Osteocyte (in vitro differentiated cells): ENCODE measurements at regions not wholly inside any gene's neighbourhood (a gene's known extent, or its start where the extent isn't known, plus 50 kb on each side); places are given as distances from the start of the nearest gene placed in this dataset.

Experiments
- DNase-seq: peaks from one replicate; pipeline ENCODE4 v3.0.0; 2021; ENCODE audit warnings: mixed read lengths; ENCODE audit not compliant: unreplicated experiment; ENCODE audit errors: extremely low spot score
- H3K27ac Mint-ChIP-seq: one replicate; pipeline ENCODE4 v1.8.0; 2021; ENCODE audit warnings: mild to moderate bottlenecking, mixed read lengths; ENCODE audit not compliant: unreplicated experiment
- H3K27me3 Mint-ChIP-seq: one replicate; pipeline ENCODE4 v1.8.0; 2021; ENCODE audit warnings: mixed read lengths; ENCODE audit not compliant: unreplicated experiment
- H3K36me3 Mint-ChIP-seq: one replicate; pipeline ENCODE4 v1.8.0; 2021; ENCODE audit warnings: mixed read lengths; ENCODE audit not compliant: unreplicated experiment
- H3K4me1 Mint-ChIP-seq: one replicate; pipeline ENCODE4 v1.8.0; 2021; ENCODE audit warnings: mixed read lengths; ENCODE audit not compliant: unreplicated experiment
- H3K4me3 Mint-ChIP-seq: one replicate; pipeline ENCODE4 v1.8.0; 2021; ENCODE audit warnings: mild to moderate bottlenecking, moderate library complexity, mixed read lengths; ENCODE audit not compliant: unreplicated experiment
- H3K9me3 Mint-ChIP-seq: one replicate; pipeline ENCODE4 v1.8.0; 2021; ENCODE audit warnings: mixed read lengths; ENCODE audit not compliant: unreplicated experiment
- CTCF ChIP-seq: fragments of 200-600 bp; sonication (generic); IDR thresholded peaks from 2 replicates; pipeline ENCODE4 v1.5.0; 2021; ENCODE audit warnings: antibody characterized with exemption, mild to moderate bottlenecking, moderate library complexity

GRCh38 chrX:122868631-122869030 is 315.4 kb upstream of the GRIA3 start:
- no peak overlapping the region for H3K27ac Mint-ChIP-seq
- H3K27me3 Mint-ChIP-seq: no peaks in the 10 kb centered on the region
- DNase-seq: no peak
- no peak for TF ChIP-seq CTCF
- H3K9me3 Mint-ChIP-seq: peaks cover 4% of the 10 kb centered on the region
- H3K4me3 Mint-ChIP-seq: no peak overlapping the region
- H3K4me1 Mint-ChIP-seq: peaks cover 4% of the 10 kb centered on the region
- no peaks in the 10 kb centered on the region for H3K36me3 Mint-ChIP-seq

- TF ChIP-seq CTCF: no peak
- peaks cover 4% of the 10 kb centered on the region for H3K4me1 Mint-ChIP-seq
- H3K36me3 Mint-ChIP-seq: no peaks in the 10 kb centered on the region
- H3K4me3 Mint-ChIP-seq: no peak overlapping the region
- no peak overlapping the region for H3K27ac Mint-ChIP-seq
- H3K27me3 Mint-ChIP-seq: no peaks in the 10 kb centered on the region
- no peak for DNase-seq
- peaks cover 4% of the 10 kb centered on the region for H3K9me3 Mint-ChIP-seq
Measured at GRCh38 chrX:122869171-122869570, 314.9 kb upstream of the GRIA3 start.

- Mint-ChIP-seq H3K27me3 (no peaks in the 10 kb centered on the region), H3K27ac (no peak overlapping the region), H3K4me1 (no peaks in the 10 kb centered on the region), H3K9me3 (peaks cover 28% of the 10 kb centered on the region), H3K36me3 (no peaks in the 10 kb centered on the region), H3K4me3 (no peak overlapping the region)
- no peak for DNase-seq
- TF ChIP-seq CTCF: no peak
Measured at GRCh38 chrX:122878269-122878668, 305.8 kb upstream of the GRIA3 start.

- peaks cover 31% of the 10 kb centered on the region for H3K9me3 Mint-ChIP-seq
- DNase-seq: no peak
- TF ChIP-seq CTCF: no peak
Measured at GRCh38 chrX:122880952-122881351, 303.1 kb upstream of the GRIA3 start.

GRCh38 chrX:122890729-122891128 is 293.3 kb upstream of the GRIA3 start:
- Mint-ChIP-seq H3K36me3 (no peaks in the 10 kb centered on the region), H3K9me3 (peaks cover 15% of the 10 kb centered on the region)

More at GRCh38 chrX:122880952-122881351, 303.1 kb upstream of the GRIA3 start:
- no peak overlapping the region for H3K27ac Mint-ChIP-seq
- no peaks in the 10 kb centered on the region for H3K4me1 Mint-ChIP-seq
- no peak overlapping the region for H3K4me3 Mint-ChIP-seq
- no peaks in the 10 kb centered on the region for H3K36me3 Mint-ChIP-seq
- no peaks in the 10 kb centered on the region for H3K27me3 Mint-ChIP-seq

More at GRCh38 chrX:122890729-122891128, 293.3 kb upstream of the GRIA3 start:
- TF ChIP-seq CTCF: no peak
- Mint-ChIP-seq H3K4me1 (no peaks in the 10 kb centered on the region), H3K4me3 (no peak overlapping the region), H3K27me3 (no peaks in the 10 kb centered on the region), H3K27ac (no peak overlapping the region)
- no peak for DNase-seq
